GM23338 (cell line): ENCODE measurements at regions not wholly inside any gene's neighbourhood (a gene's known extent, or its start where the extent isn't known, plus 50 kb on each side); places are given as distances from the start of the nearest gene placed in this dataset.

ENCODE experiments used
- ATAC-seq: fragments of 200-7000 bp; cut with Tn5 transposase; 3 replicates; pipeline ENCODE4 v1.9.1; 2020
- DNase-seq: peaks from one replicate; pipeline ENCODE4 v3.0.0-alpha.2; 2015; ENCODE audit warnings: low spot score
- H2AFZ ChIP-seq: fragments of 200-600 bp; sonication (generic); 2 replicates; pipeline ENCODE4 v1.8.0; 2016; ENCODE audit warnings: antibody characterized with exemption, mild to moderate bottlenecking, moderate library complexity
- H3F3A ChIP-seq: fragments of 200-600 bp; sonication (generic); replicated peaks from 2 replicates; pipeline ENCODE4 v1.8.0; 2017; ENCODE audit warnings: antibody characterized with exemption, mixed run types, low read depth
- H3K27ac ChIP-seq: fragments of 200-600 bp; sonication (generic); 2 replicates; pipeline ENCODE4 v1.6.1; 2016; ENCODE audit warnings: low read depth
- H3K27me3 ChIP-seq: fragments of 200-600 bp; sonication (generic); 2 replicates; pipeline ENCODE4 v1.8.0; 2016; ENCODE audit warnings: mild to moderate bottlenecking, mixed run types, moderate library complexity; ENCODE audit not compliant: insufficient read depth
- H3K36me3 ChIP-seq: fragments of 200-600 bp; sonication (generic); 2 replicates; pipeline ENCODE4 v1.8.0; 2016; ENCODE audit warnings: mild to moderate bottlenecking; ENCODE audit not compliant: insufficient read depth
- H3K4me1 ChIP-seq: fragments of 200-600 bp; sonication (generic); 2 replicates; pipeline ENCODE4 v1.8.0; 2016; ENCODE audit warnings: mild to moderate bottlenecking, moderate library complexity; ENCODE audit not compliant: insufficient read depth
- H3K4me2 ChIP-seq: fragments of 200-600 bp; sonication (generic); 2 replicates; pipeline ENCODE4 v1.7.1; 2017; ENCODE audit warnings: mixed run types
- H3K4me3 ChIP-seq: fragments of 200-600 bp; sonication (generic); 2 replicates; pipeline ENCODE4 v1.6.1; 2016; ENCODE audit warnings: mixed run types
- H3K79me2 ChIP-seq: fragments of 200-600 bp; sonication (generic); replicated peaks from 2 replicates; pipeline ENCODE4 v1.8.0; 2017; ENCODE audit warnings: mild to moderate bottlenecking; ENCODE audit not compliant: insufficient read depth
- H3K9me2 ChIP-seq: fragments of 200-600 bp; sonication (generic); 2 replicates; pipeline ENCODE4 v1.8.0; 2017; ENCODE audit not compliant: insufficient read depth
- H4K20me1 ChIP-seq: fragments of 200-600 bp; sonication (generic); replicated peaks from 2 replicates; pipeline ENCODE4 v1.8.0; 2017; ENCODE audit warnings: mild to moderate bottlenecking; ENCODE audit not compliant: insufficient read depth
- H3K27ac Mint-ChIP-seq: 2 replicates; pipeline ENCODE4 v1.8.0; 2020; ENCODE audit warnings: inconsistent platforms, mild to moderate bottlenecking, moderate library complexity, mixed read lengths
- H3K27me3 Mint-ChIP-seq: 3 replicates; pipeline ENCODE4 v1.8.0; 2022; ENCODE audit warnings: low read depth, mild to moderate bottlenecking, moderate library complexity, mixed read lengths, inconsistent platforms; ENCODE audit not compliant: insufficient read depth, poor library complexity
- H3K36me3 Mint-ChIP-seq: 3 replicates; pipeline ENCODE4 v1.8.0; 2021; ENCODE audit warnings: low read depth, mild to moderate bottlenecking, inconsistent platforms, moderate library complexity, mixed read lengths
- H3K4me1 Mint-ChIP-seq: 3 replicates; pipeline ENCODE4 v1.8.0; 2020; ENCODE audit warnings: mild to moderate bottlenecking, inconsistent platforms, mixed read lengths
- H3K4me3 Mint-ChIP-seq: 3 replicates; pipeline ENCODE4 v1.8.0; 2021; ENCODE audit warnings: moderate library complexity, mild to moderate bottlenecking, inconsistent platforms, mixed read lengths
- H3K9me3 Mint-ChIP-seq: 3 replicates; pipeline ENCODE4 v1.8.0; 2020; ENCODE audit warnings: moderate library complexity, mild to moderate bottlenecking, inconsistent platforms, mixed read lengths
- CREB1 ChIP-seq: fragments of 250-450 bp; sonication (Bioruptor Pico); IDR thresholded peaks from 2 replicates; pipeline ENCODE4 v1.5.0; 2020; ENCODE audit warnings: low read depth, mild to moderate bottlenecking, moderate library complexity
- CTCF ChIP-seq, 2 experiments: fragments of 200-600 bp in 1 of 2; sonication (generic) in 1 of 2; conservative IDR thresholded peaks; 2 replicates each; pipeline versions ENCODE4 v1.5.1 to v1.6.1; 2016 to 2017; ENCODE audit warnings: antibody characterized with exemption in 2 of 2, low read depth in 2 of 2, mild to moderate bottlenecking in 2 of 2, moderate library complexity in 1 of 2
- ETS1 ChIP-seq: IDR thresholded peaks from 2 replicates; pipeline ENCODE4 v1.6.1; 2016; ENCODE audit warnings: antibody characterized with exemption
- EZH2 ChIP-seq: fragments of 200-600 bp; sonication (generic); IDR thresholded peaks from one replicate; pipeline ENCODE4 v1.8.0; 2017; ENCODE audit warnings: antibody characterized with exemption, mild to moderate bottlenecking, low read depth; ENCODE audit not compliant: unreplicated experiment
- JUNB ChIP-seq: IDR thresholded peaks from one replicate; pipeline ENCODE4 v1.6.1; 2016; ENCODE audit warnings: antibody characterized with exemption; ENCODE audit not compliant: unreplicated experiment
- NANOG ChIP-seq: IDR thresholded peaks from 2 replicates; pipeline ENCODE4 v1.6.1; 2016; ENCODE audit warnings: antibody characterized with exemption, borderline replicate concordance
- POLR2AphosphoS5 ChIP-seq: IDR thresholded peaks from 2 replicates; pipeline ENCODE4 v1.6.1; 2016; ENCODE audit warnings: antibody characterized with exemption, low read depth
- STAT1 ChIP-seq: IDR thresholded peaks from one replicate; pipeline ENCODE4 v1.6.1; 2016; ENCODE audit warnings: antibody characterized with exemption; ENCODE audit not compliant: unreplicated experiment
- ZNF114 ChIP-seq: fragments of 250-450 bp; sonication (Bioruptor Pico); IDR thresholded peaks from 2 replicates; pipeline ENCODE4 v1.5.0; 2020; ENCODE audit warnings: mild to moderate bottlenecking, moderate library complexity
- ZNF331 ChIP-seq: fragments of 250-450 bp; sonication (Bioruptor Pico); IDR thresholded peaks from 2 replicates; pipeline ENCODE4 v1.5.0; 2020; ENCODE audit warnings: low read depth, mild to moderate bottlenecking, moderate library complexity
- ZNF462 ChIP-seq: fragments of 250-450 bp; sonication (Bioruptor Pico); IDR thresholded peaks from 2 replicates; pipeline ENCODE4 v1.5.0; 2020; ENCODE audit warnings: mild to moderate bottlenecking, moderate library complexity

- H3K4me1 Mint-ChIP-seq = peaks cover 4% of the 10 kb centered on the region; the same call in 1 of the 3 replicates
- H3K79me2 ChIP-seq = no peaks in the 10 kb centered on the region
- ATAC-seq (no peak), DNase-seq (no peak)
- no peaks in the 10 kb centered on the region for H3K27me3 Mint-ChIP-seq
- H3K4me3 ChIP-seq = no peak overlapping the region
- no peaks in the 10 kb centered on the region for H3F3A ChIP-seq
- no peak overlapping the region for H3K27ac ChIP-seq
- no peaks in the 10 kb centered on the region for H3K9me2 ChIP-seq
- TF ChIP-seq ZNF331 (CRISPR knock-in tag) = no peak
- TF ChIP-seq POLR2AphosphoS5 = no peak
- no peak for TF ChIP-seq STAT1
- TF ChIP-seq ZNF114 (CRISPR knock-in tag) = no peak
- TF ChIP-seq EZH2 = no peak
- no peak for TF ChIP-seq NANOG
- TF ChIP-seq ETS1 = no peak
- TF ChIP-seq CTCF (conservative IDR thresholded peaks at IDR 0.05; ENCODE audit: low read depth in 2 of 2) = no peak
- TF ChIP-seq CREB1 (CRISPR knock-in tag) = no peak
- no peaks in the 10 kb centered on the region for H3K27me3 ChIP-seq
- no peak overlapping the region for H2AFZ ChIP-seq
- no peaks in the 10 kb centered on the region for H3K36me3 ChIP-seq
- no peaks in the 10 kb centered on the region for H3K4me1 ChIP-seq
- H3K4me3 Mint-ChIP-seq = no peak overlapping the region
- H3K36me3 Mint-ChIP-seq = no peaks in the 10 kb centered on the region
- H4K20me1 ChIP-seq = no peaks in the 10 kb centered on the region
- no peak overlapping the region for H3K4me2 ChIP-seq
- H3K27ac Mint-ChIP-seq = no peak overlapping the region
- H3K9me3 Mint-ChIP-seq = no peaks in the 10 kb centered on the region
Measured at GRCh38 chr5:165829504-165829903, 2324.1 kb downstream of the MAT2B start.

GRCh38 chr5:165834891-165835290, 2329.5 kb downstream of the MAT2B start:
- Mint-ChIP-seq H3K4me3 (no peak overlapping the region), H3K9me3 (no peaks in the 10 kb centered on the region), H3K36me3 (no peaks in the 10 kb centered on the region), H3K4me1 (no peaks in the 10 kb centered on the region), H3K27ac (no peak overlapping the region), H3K27me3 (no peaks in the 10 kb centered on the region)
- ATAC-seq = no peak
- Histone ChIP-seq H3K27me3 (no peaks in the 10 kb centered on the region), H4K20me1 (no peaks in the 10 kb centered on the region), H2AFZ (no peak overlapping the region), H3K27ac (no peak overlapping the region), H3K4me2 (no peak overlapping the region), H3K9me2 (no peaks in the 10 kb centered on the region), H3K36me3 (no peaks in the 10 kb centered on the region), H3K4me3 (no peak overlapping the region), H3K79me2 (no peaks in the 10 kb centered on the region), H3K4me1 (no peaks in the 10 kb centered on the region), H3F3A (no peaks in the 10 kb centered on the region)
- DNase-seq = no peak
- TF ChIP-seq CTCF (conservative IDR thresholded peaks at IDR 0.05; ENCODE audit: low read depth in 2 of 2) (no peak), JUNB (no peak), ZNF114 (CRISPR knock-in tag) (no peak), POLR2AphosphoS5 (no peak), ZNF462 (CRISPR knock-in tag) (no peak), ZNF331 (CRISPR knock-in tag) (no peak), EZH2 (no peak)
